ENCODE measurements at regions not wholly inside any gene's neighbourhood (a gene's known extent, or its start where the extent isn't known, plus 50 kb on each side); places are given as distances from the start of the nearest gene placed in this dataset.

DNA sequence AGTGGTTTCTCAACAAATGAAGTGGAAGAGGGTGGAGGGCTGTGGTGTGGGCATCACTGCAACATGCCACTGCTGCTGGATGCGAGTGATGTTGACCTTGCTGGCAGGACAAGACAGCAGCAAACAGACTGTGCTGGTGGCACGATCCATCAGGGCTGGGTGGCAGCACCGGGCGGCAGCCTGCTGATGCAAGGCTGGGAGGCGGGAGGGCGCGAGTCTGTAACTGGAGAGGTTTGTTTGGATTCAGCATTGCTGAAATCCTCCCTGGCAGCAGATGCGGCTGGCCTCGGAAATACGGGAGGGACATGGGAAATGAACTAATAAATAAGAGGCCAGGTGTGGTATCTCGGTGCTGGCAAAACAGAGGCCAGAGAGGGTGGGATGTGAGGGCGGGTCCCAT lies 224.2 kb downstream of the ENGASE start:
- H3K9ac ChIP-seq (ENCODE audit: low read length in 3 of 3): no peak overlapping the region
- DNase-seq (peak in 4 of 5 donors; percentile 53 to 59 (median 54)), FAIRE-seq (no peak)
- intact Hi-C loops (cut with DNase I): no loop called here
- H3K9me3 ChIP-seq (ENCODE audit: control insufficient read depth in 2 of 3, insufficient read depth in 1 of 3, low read length in 3 of 3): no peaks in the 10 kb centered on the region
- H3K27ac ChIP-seq (ENCODE audit: low read depth in 2 of 2, low read length in 2 of 2): no peak overlapping the region
- no peaks in the 10 kb centered on the region for H3K4me1 ChIP-seq (ENCODE audit: control insufficient read depth in 2 of 3, insufficient read depth in 2 of 3, low read depth in 1 of 3, low read length in 3 of 3)
- TF ChIP-seq, protein P1, sequence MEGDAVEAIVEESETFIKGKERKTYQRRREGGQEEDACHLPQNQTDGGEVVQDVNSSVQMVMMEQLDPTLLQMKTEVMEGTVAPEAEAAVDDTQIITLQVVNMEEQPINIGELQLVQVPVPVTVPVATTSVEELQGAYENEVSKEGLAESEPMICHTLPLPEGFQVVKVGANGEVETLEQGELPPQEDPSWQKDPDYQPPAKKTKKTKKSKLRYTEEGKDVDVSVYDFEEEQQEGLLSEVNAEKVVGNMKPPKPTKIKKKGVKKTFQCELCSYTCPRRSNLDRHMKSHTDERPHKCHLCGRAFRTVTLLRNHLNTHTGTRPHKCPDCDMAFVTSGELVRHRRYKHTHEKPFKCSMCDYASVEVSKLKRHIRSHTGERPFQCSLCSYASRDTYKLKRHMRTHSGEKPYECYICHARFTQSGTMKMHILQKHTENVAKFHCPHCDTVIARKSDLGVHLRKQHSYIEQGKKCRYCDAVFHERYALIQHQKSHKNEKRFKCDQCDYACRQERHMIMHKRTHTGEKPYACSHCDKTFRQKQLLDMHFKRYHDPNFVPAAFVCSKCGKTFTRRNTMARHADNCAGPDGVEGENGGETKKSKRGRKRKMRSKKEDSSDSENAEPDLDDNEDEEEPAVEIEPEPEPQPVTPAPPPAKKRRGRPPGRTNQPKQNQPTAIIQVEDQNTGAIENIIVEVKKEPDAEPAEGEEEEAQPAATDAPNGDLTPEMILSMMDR (IDR thresholded peaks at IDR 0.05; ENCODE audit: borderline replicate concordance, extremely low read depth, insufficient read depth): no peak
- no peak overlapping the region for H3K4me3 ChIP-seq (ENCODE audit: low read length in 3 of 3)
- H3K36me3 ChIP-seq (ENCODE audit: control insufficient read depth in 2 of 3, insufficient read depth in 3 of 3, low read length in 3 of 3): no peaks in the 10 kb centered on the region
- peaks cover 4% of the 10 kb centered on the region for H3K27me3 ChIP-seq (ENCODE audit: control insufficient read depth, insufficient read depth, low read length)

DNA sequence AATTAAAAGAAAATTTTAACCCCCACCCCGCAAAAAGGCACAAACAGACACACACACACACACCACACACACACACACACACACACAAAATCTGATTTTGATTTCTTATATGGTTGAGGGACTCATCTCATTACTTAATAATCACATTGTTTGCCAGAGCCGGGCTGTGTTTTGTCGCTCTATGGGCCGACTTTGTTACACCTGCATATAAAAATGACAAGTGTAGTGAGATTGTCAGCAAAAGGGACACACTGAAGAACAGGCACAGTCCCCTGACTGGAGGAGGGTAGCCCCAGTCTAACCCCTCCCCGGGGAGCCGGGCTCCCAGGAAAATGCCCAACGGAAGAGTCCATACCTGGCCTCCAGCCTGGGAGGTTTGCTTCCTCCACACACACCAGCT lies 221.6 kb downstream of the ENGASE start:
- TF ChIP-seq, protein P1 (IDR thresholded peaks at IDR 0.05; ENCODE audit: borderline replicate concordance, extremely low read depth, insufficient read depth): no peak
- no peaks in the 10 kb centered on the region for H3K4me1 ChIP-seq (ENCODE audit: control insufficient read depth in 2 of 3, insufficient read depth in 2 of 3, low read depth in 1 of 3, low read length in 3 of 3)
- H3K36me3 ChIP-seq (ENCODE audit: control insufficient read depth in 2 of 3, insufficient read depth in 3 of 3, low read length in 3 of 3): no peaks in the 10 kb centered on the region
- no peak for DNase-seq
- H3K9me3 ChIP-seq (ENCODE audit: control insufficient read depth in 2 of 3, insufficient read depth in 1 of 3, low read length in 3 of 3): no peaks in the 10 kb centered on the region
- H3K27ac ChIP-seq (ENCODE audit: low read depth in 2 of 2, low read length in 2 of 2): no peak overlapping the region
- FAIRE-seq: no peak
- peaks cover 4% of the 10 kb centered on the region for H3K27me3 ChIP-seq (ENCODE audit: control insufficient read depth, insufficient read depth, low read length)
- no peak overlapping the region for H3K4me3 ChIP-seq (ENCODE audit: low read length in 3 of 3)
- intact Hi-C loops (cut with DNase I): no loop called here
- no peak overlapping the region for H3K9ac ChIP-seq (ENCODE audit: low read length in 3 of 3)

DNA sequence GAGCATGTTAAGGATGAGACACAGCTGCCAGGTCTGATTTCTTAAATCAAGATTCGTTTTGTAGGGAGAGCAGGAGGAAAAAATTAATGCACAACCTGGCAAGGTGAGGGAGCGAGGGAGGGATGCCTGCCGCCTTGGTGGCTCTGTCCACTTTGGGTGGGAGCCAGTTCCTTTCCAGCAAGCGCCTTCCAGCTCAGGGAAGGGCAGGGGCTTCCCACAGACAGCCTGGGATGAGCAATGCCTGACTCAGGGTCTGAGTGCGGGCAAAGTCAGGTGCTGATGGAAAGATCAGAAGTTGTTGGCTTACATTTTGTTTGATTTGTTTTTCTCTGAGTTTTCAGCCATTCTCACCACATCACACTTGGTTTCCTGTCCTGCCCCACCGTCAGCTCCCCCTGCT lies 220.7 kb downstream of the ENGASE start:
- H3K27ac ChIP-seq (ENCODE audit: low read depth in 2 of 2, low read length in 2 of 2): no peak overlapping the region
- DNase-seq (no peak), FAIRE-seq (no peak)
- H3K27me3 ChIP-seq (ENCODE audit: control insufficient read depth, insufficient read depth, low read length): peaks cover 6% of the 10 kb centered on the region
- no peak overlapping the region for H3K4me3 ChIP-seq (ENCODE audit: low read length in 3 of 3)
- no peaks in the 10 kb centered on the region for H3K9me3 ChIP-seq (ENCODE audit: control insufficient read depth in 2 of 3, insufficient read depth in 1 of 3, low read length in 3 of 3)
- H3K4me1 ChIP-seq (ENCODE audit: control insufficient read depth in 2 of 3, insufficient read depth in 2 of 3, low read depth in 1 of 3, low read length in 3 of 3): no peaks in the 10 kb centered on the region
- no peak overlapping the region for H3K9ac ChIP-seq (ENCODE audit: low read length in 3 of 3)
- intact Hi-C loops (cut with DNase I): no loop called here
- H3K36me3 ChIP-seq (ENCODE audit: control insufficient read depth in 2 of 3, insufficient read depth in 3 of 3, low read length in 3 of 3): no peaks in the 10 kb centered on the region
- TF ChIP-seq, protein P1 (IDR thresholded peaks at IDR 0.05; ENCODE audit: borderline replicate concordance, extremely low read depth, insufficient read depth): no peak

DNA sequence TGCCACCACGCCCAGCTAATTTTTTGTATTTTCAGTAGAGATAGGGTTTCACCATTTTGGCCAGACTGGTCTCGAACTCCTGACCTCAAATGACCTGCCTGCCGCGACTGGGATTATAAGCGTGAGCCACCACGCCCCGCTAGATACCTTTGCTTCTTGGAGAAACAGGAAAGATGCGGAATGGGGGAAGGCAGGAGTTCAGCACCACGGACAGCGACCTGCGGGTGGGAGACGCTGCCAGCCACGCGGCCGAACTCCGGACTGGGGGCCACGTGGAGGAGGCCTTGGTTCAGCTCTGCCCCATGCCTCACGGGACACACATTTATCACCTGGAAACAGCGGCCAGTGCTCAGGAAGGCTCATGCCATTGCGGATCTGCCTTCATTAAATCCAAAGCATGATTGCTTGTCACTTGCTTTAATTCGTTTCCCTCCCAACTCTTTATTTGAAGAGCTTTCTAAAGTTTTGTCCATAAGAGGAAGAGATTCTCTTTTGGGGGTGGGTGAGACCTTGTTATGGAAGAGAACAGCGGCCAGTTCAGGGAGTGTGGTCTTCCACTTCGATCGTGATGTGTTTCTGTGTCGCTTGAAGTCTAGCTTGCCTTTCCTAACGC lies 219.9 kb downstream of the ENGASE start:
- Histone ChIP-seq H3K4me1 (ENCODE audit: control insufficient read depth in 2 of 3, insufficient read depth in 2 of 3, low read depth in 1 of 3, low read length in 3 of 3) (no peaks in the 10 kb centered on the region), H3K36me3 (ENCODE audit: control insufficient read depth in 2 of 3, insufficient read depth in 3 of 3, low read length in 3 of 3) (no peaks in the 10 kb centered on the region), H3K27ac (ENCODE audit: low read depth in 2 of 2, low read length in 2 of 2) (no peak overlapping the region), H3K9ac (ENCODE audit: low read length in 3 of 3) (no peak overlapping the region), H3K4me3 (ENCODE audit: low read length in 3 of 3) (no peak overlapping the region), H3K27me3 (ENCODE audit: control insufficient read depth, insufficient read depth, low read length) (peaks cover 5% of the 10 kb centered on the region), H3K9me3 (ENCODE audit: control insufficient read depth in 2 of 3, insufficient read depth in 1 of 3, low read length in 3 of 3) (no peaks in the 10 kb centered on the region)
- FAIRE-seq (no peak), DNase-seq (peak in 4 of 5 donors; percentile 92 to 94 (median 92))
- TF ChIP-seq, protein P1 (IDR thresholded peaks at IDR 0.05; ENCODE audit: borderline replicate concordance, extremely low read depth, insufficient read depth): no peak
- intact Hi-C loops (cut with DNase I): no loop called here

Data from kidney (tissue), 13 donors.